GM12801 (cell line): ENCODE measurements at regions not wholly inside any gene's neighbourhood (a gene's known extent, or its start where the extent isn't known, plus 50 kb on each side); places are given as distances from the start of the nearest gene placed in this dataset.

ENCODE experiments used
- TF ChIP-seq, protein P1 (sequence below): IDR thresholded peaks from one replicate; pipeline ENCODE4 v1.5.1; 2011; ENCODE audit warnings: control low read depth; ENCODE audit not compliant: insufficient read length; ENCODE audit errors: extremely low read depth

DNA sequence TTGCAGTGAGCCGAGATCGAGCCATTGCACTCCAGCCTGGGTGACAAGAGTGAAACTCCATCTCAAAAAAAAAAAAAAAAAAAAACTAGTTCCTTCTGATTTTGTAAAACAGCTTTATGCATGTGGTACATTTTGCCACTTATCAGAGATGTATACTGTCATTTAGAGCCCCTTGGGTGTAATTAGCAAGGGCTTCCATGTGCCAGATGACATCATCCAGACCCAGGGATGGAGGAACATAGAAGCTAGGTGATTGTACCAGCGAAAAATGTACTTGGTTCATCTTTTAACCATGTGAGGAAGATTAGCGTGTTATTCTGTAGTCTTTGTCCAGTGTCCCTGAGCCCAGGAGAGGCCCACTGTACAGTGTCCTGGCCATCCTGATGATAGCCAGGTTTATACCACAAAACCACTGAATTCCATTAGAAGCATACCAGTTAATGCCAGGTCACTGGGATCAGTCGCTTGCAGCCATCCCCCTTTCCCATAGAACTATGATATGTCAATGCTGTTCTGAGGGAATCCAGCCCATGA is 239.3 kb upstream of the SGCD start:
- TF ChIP-seq, protein P1, sequence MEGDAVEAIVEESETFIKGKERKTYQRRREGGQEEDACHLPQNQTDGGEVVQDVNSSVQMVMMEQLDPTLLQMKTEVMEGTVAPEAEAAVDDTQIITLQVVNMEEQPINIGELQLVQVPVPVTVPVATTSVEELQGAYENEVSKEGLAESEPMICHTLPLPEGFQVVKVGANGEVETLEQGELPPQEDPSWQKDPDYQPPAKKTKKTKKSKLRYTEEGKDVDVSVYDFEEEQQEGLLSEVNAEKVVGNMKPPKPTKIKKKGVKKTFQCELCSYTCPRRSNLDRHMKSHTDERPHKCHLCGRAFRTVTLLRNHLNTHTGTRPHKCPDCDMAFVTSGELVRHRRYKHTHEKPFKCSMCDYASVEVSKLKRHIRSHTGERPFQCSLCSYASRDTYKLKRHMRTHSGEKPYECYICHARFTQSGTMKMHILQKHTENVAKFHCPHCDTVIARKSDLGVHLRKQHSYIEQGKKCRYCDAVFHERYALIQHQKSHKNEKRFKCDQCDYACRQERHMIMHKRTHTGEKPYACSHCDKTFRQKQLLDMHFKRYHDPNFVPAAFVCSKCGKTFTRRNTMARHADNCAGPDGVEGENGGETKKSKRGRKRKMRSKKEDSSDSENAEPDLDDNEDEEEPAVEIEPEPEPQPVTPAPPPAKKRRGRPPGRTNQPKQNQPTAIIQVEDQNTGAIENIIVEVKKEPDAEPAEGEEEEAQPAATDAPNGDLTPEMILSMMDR = no peak

DNA sequence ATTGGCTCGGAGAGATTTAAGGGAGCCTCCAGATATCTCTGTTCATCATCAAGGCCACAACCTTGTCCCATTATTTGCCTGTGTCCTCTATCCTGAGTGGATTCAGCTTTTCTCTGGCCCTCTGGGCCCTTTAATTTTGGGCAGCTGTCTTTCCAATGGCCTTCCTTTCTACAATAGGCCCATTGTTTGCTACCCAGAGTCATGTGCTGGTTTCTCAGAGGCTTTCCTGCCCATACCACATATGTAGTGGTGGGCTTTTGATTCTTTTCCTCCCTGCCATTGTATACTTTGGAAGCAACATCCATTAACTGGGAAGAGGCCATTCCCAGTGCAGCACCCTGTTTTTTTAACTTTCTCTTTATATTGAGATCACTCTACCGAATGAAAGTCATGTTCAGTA is 233.9 kb upstream of the SGCD start:
- TF ChIP-seq, protein P1 = no peak

DNA sequence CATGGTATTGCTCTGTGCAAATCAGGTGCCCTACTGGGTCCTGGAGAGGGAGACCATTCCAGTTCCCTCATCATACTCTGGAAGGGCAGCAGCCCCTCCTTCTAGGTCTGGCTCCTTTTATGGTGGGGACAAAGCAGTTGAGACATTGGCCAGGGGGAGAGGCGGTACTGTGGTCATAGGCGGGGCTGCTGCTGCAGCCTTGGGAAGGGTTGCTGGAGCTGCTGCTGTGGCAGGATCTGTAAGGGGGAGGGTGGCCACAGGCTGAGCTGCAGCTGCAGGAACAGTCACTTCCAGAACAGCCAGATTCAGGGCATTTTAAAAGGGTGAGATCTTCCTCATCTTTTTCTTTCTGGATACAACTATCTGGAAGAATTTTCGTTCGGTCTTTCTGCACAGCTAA is 233.0 kb upstream of the SGCD start:
- TF ChIP-seq, protein P1 = no peak

DNA sequence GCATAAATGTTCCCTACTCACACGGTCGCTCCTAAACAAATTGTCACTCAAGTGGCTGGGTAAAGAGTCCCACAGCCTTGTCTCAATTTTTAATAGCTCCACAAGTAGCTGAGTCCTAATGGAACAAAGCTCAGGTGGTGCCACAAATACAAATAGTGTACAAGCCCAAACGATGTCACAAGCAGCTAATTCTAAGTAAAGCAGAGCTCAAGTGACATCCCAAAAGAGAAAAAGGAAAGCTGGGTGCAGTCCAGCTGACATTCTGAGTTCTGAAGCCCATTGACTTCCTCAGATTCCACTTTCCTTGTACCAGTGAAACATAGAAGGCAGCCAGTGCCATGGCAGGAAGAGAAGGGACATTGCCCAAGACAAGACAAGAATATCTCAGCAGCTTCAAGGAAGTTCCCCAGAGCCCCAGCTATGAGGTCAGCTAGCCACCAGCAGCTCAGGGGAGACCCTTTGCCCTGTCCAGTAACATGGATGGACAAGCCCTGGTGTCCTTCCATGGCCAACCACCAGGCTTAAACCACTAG is 231.2 kb upstream of the SGCD start:
- TF ChIP-seq, protein P1 = no peak

DNA sequence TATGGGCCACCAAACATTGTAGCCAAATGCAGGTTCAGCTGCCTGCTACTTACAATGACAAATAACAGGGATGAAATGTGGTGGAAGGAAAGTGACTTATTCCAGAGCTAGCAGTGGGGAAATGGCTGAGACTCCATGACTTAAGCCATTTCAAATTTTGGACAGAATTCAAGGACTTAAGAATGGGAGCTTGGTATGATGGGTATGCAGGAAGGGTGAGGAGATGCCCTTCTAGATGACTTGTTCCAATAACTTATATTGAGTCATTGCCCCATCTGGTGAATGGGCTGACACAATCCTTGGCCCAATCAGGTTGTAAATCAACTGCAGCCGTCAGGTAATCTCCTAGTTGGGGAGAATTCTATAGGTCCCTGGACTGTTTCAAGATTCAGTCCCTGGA is 230.7 kb upstream of the SGCD start:
- TF ChIP-seq, protein P1 = no peak

DNA sequence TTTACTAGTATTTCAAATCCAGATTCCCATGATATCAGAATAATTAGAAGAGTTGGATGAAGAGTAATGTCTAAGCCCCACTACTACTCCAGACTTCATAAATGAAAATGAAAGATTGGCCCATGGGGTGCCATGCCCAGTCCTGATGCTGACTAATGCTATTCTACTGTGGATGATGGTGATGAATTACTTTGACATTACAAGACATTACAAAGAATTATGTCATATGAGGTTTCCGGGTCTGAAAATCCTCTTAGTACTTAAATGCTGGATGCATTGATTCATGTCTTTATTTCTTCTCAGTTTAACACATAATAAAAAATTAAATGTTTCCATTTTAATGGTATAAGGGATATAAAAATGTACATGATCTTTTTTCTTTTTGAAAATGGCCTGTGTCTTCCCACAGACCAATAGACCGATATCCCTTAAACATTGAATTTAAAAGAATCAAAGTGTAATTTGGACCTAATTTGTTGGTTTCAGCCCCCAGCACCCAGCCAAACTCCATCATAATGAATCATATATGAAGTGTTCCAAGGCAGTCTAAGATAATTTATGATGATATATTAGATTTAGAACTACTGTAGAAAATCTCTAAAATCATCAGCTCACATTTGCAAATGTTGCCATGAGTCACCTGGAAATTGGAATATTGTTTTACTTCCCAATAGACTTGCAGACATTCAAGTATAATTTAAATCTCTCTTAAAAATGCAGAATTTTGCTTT is 223.6 kb upstream of the SGCD start:
- TF ChIP-seq, protein P1 = no peak

DNA sequence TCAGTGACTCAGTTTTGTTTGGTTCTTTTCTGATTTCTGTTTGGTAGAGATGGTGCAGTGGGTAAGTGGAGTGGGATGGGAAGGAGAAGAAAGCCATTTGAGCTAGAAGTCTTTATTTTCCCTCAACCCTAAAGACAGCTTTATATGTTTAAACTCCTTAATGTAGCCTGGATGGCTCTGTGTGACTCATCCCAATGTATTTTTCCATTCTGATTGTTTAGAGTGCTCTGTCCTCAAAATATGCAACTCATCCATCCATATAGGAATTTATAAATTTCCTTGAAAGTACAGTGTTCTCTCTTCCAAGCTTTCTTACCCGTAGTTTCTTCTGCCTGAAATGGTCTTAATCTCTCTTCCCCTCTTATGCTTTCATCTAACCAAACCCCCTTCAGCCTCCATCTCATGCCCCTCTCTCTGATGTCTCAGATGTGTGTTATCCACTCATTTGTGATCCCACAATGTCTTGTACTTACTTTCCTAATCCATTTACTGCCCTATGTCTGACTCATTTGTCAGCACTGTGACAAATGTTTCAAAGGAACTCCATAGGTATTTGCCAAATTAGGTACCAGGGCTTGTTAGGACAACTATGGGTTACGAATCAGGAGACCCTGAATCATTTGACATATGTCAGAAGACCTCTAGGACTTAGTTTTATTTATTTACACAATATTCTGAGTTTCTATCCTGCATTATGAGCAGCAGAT is 217.5 kb upstream of the SGCD start:
- TF ChIP-seq, protein P1 = no peak
